H1 (cell line): ENCODE measurements at regions not wholly inside any gene's neighbourhood (a gene's known extent, or its start where the extent isn't known, plus 50 kb on each side); places are given as distances from the start of the nearest gene placed in this dataset.

Experiments used
- CTCF ChIA-PET: fragments of 300-600 bp; sonication (Branson Sonifier 250); formaldehyde crosslinking; loops from one replicate; lab custom pipeline; 2021; ENCODE audit not compliant: partially characterized antibody; lab: Charles Lee
- POLR2A ChIA-PET: fragments of 300-600 bp; sonication (Branson Sonifier 250); formaldehyde crosslinking; loops from one replicate; lab custom pipeline; 2021; ENCODE audit warnings: inconsistent platforms; ENCODE audit not compliant: partially characterized antibody; lab: Charles Lee
- DNase-seq, 2 experiments: peaks; one replicate each; pipeline versions ENCODE4 v3.0.0 to v3.0.0-alpha.2; 2010 to 2022; ENCODE audit warnings: low spot score in 2 of 2, low read depth in 1 of 2, mixed read lengths in 1 of 2
- FAIRE-seq: peaks from 2 replicates; lab custom pipeline; 2011; peaks lifted over from hg19 to GRCh38; lab: Jason Lieb, UNC
- H2AFZ ChIP-seq: 2 replicates; pipeline ENCODE4 v1.8.1; 2012; ENCODE audit warnings: low read length, inconsistent platforms
- H2AK5ac ChIP-seq: 2 replicates; pipeline ENCODE4 v1.6.1; 2013; ENCODE audit warnings: low read depth, low read length
- H2BK120ac ChIP-seq: replicated peaks from 2 replicates; pipeline ENCODE3; 2013; ENCODE audit warnings: low read depth, low read length, inconsistent platforms
- H2BK12ac ChIP-seq: 2 replicates; pipeline ENCODE4 v1.6.1; 2013; ENCODE audit warnings: low read depth, low read length
- H2BK15ac ChIP-seq: 2 replicates; pipeline ENCODE4 v1.6.1; 2013; ENCODE audit warnings: low read length
- H2BK20ac ChIP-seq: 2 replicates; pipeline ENCODE4 v1.6.1; 2013; ENCODE audit warnings: low read length
- H2BK5ac ChIP-seq: 2 replicates; pipeline ENCODE4 v1.6.1; 2013; ENCODE audit warnings: low read depth, low read length
- H3K14ac ChIP-seq: 2 replicates; pipeline ENCODE4 v1.6.1; 2013; ENCODE audit warnings: inconsistent platforms; ENCODE audit not compliant: insufficient read length
- H3K18ac ChIP-seq: 2 replicates; pipeline ENCODE4 v1.6.1; 2013; ENCODE audit warnings: low read length; ENCODE audit errors: extremely low read depth
- H3K23ac ChIP-seq: 2 replicates; pipeline ENCODE4 v1.6.1; 2013; ENCODE audit warnings: inconsistent platforms; ENCODE audit not compliant: insufficient read length
- H3K23me2 ChIP-seq: 2 replicates; pipeline ENCODE4 v1.6.1; 2013; ENCODE audit warnings: low read depth, low read length
- H3K27ac ChIP-seq: 2 replicates; pipeline ENCODE4 v1.6.1; 2011; ENCODE audit warnings: low read depth, low read length, inconsistent platforms
- H3K27me3 ChIP-seq, 4 experiments: replicated peaks in 1 of 4; 1 replicate in 1 of 4; 2 replicates in 3 of 4; pipeline versions ENCODE4 v1.6.1 to v1.8.1; 2011 to 2013; ENCODE audit warnings: low read length in 3 of 4, mild to moderate bottlenecking in 3 of 4, inconsistent platforms in 2 of 4, mixed read lengths in 2 of 4, moderate library complexity in 1 of 4; ENCODE audit not compliant: control insufficient read depth in 3 of 4, insufficient read depth in 3 of 4; ENCODE audit errors: extremely low read depth in 1 of 4
- H3K36me3 ChIP-seq, 4 experiments: 2 replicates each; pipeline versions ENCODE4 v1.6.1 to v1.8.1; 2011 to 2013; ENCODE audit warnings: mild to moderate bottlenecking in 4 of 4, low read length in 3 of 4, moderate library complexity in 2 of 4, control low read depth in 1 of 4, inconsistent platforms in 1 of 4; ENCODE audit not compliant: insufficient read depth in 4 of 4, control insufficient read depth in 2 of 4
- H3K4ac ChIP-seq: replicated peaks from 2 replicates; pipeline ENCODE3; 2013; ENCODE audit warnings: low read length, low read depth, mixed read lengths, inconsistent platforms; ENCODE audit not compliant: insufficient read length
- H3K4me1 ChIP-seq, 4 experiments: replicated peaks in 1 of 4; 1 replicate in 1 of 4; 2 replicates in 3 of 4; pipeline versions ENCODE4 v1.6.1 to v1.8.1; 2011 to 2013; ENCODE audit warnings: low read length in 3 of 4, inconsistent platforms in 2 of 4, mixed read lengths in 1 of 4; ENCODE audit not compliant: insufficient read depth in 4 of 4, control insufficient read depth in 3 of 4
- H3K4me2 ChIP-seq, 2 experiments: 2 replicates each; pipeline versions ENCODE4 v1.6.1 to v1.8.1; 2011 to 2013; ENCODE audit warnings: low read depth in 2 of 2, low read length in 2 of 2, control low read depth in 1 of 2, inconsistent platforms in 1 of 2, mild to moderate bottlenecking in 1 of 2; ENCODE audit not compliant: insufficient read depth in 1 of 2
- H3K4me3 ChIP-seq, 4 experiments: fragments of 200-600, 300-600 bp in 1 of 4; sonication (generic), shearing (Covaris generic), sonication (Bioruptor Twin) in 1 of 4; 2 replicates each; pipeline versions ENCODE4 v1.5.1 to v1.8.1; 2011 to 2016; ENCODE audit warnings: low read length in 4 of 4, low read depth in 3 of 4, control low read depth in 2 of 4, inconsistent platforms in 2 of 4, mild to moderate bottlenecking in 2 of 4, mixed read lengths in 1 of 4, moderate library complexity in 1 of 4; ENCODE audit not compliant: insufficient read depth in 2 of 4; ENCODE audit errors: extremely low read depth in 1 of 4
- H3K56ac ChIP-seq: replicated peaks from 2 replicates; pipeline ENCODE3; 2013; ENCODE audit warnings: low read depth, mild to moderate bottlenecking, mixed read lengths, low read length, inconsistent platforms; ENCODE audit not compliant: insufficient read length
- H3K79me1 ChIP-seq: 2 replicates; pipeline ENCODE4 v1.6.1; 2013; ENCODE audit warnings: low read depth, low read length, control low read depth
- H3K79me2 ChIP-seq, 2 experiments: 2 replicates each; pipeline versions ENCODE4 v1.6.1 to v1.8.1; 2012 to 2013; ENCODE audit warnings: low read length in 2 of 2, mild to moderate bottlenecking in 2 of 2, inconsistent platforms in 1 of 2; ENCODE audit not compliant: insufficient read depth in 2 of 2, control insufficient read depth in 1 of 2
- H3K9ac ChIP-seq, 4 experiments: replicated peaks in 1 of 4; 1 replicate in 1 of 4; 2 replicates in 3 of 4; pipeline versions ENCODE4 v1.6.1 to v1.8.1; 2011 to 2013; ENCODE audit warnings: low read depth in 3 of 4, low read length in 3 of 4, control low read depth in 2 of 4, mild to moderate bottlenecking in 2 of 4, moderate library complexity in 2 of 4, inconsistent platforms in 1 of 4; ENCODE audit errors: extremely low read depth in 1 of 4
- H3K9me3 ChIP-seq, 2 experiments: 2 replicates each; pipeline versions ENCODE4 v1.6.1 to v1.8.1; 2012 to 2013; ENCODE audit warnings: mild to moderate bottlenecking in 2 of 2, moderate library complexity in 2 of 2, control low read depth in 1 of 2, inconsistent platforms in 1 of 2, low read depth in 1 of 2, low read length in 1 of 2, mixed read lengths in 1 of 2; ENCODE audit not compliant: insufficient read depth in 2 of 2
- H4K20me1 ChIP-seq, 2 experiments: replicated peaks in 1 of 2; 2 replicates each; pipeline versions ENCODE3 to v1.8.1; 2011 to 2013; ENCODE audit warnings: inconsistent platforms in 2 of 2, low read length in 2 of 2, mild to moderate bottlenecking in 1 of 2; ENCODE audit not compliant: insufficient read depth in 2 of 2, control insufficient read depth in 1 of 2
- H4K5ac ChIP-seq: 2 replicates; pipeline ENCODE4 v1.6.1; 2013; ENCODE audit warnings: low read length, low read depth, mixed read lengths, inconsistent platforms; ENCODE audit not compliant: insufficient read length
- H4K8ac ChIP-seq: 2 replicates; pipeline ENCODE4 v1.8.0; 2013; ENCODE audit warnings: mild to moderate bottlenecking, moderate library complexity, low read length, inconsistent platforms; ENCODE audit not compliant: insufficient read depth; ENCODE audit errors: extremely low read depth
- H4K91ac ChIP-seq: replicated peaks from 2 replicates; pipeline ENCODE3; 2013; ENCODE audit warnings: low read length, mixed read lengths, inconsistent platforms; ENCODE audit not compliant: insufficient read length
- BRCA1 ChIP-seq: IDR thresholded peaks from 2 replicates; pipeline ENCODE4 v1.6.1; 2012; ENCODE audit warnings: low read depth, low read length, improper control_type of control experiment
- CTCF ChIP-seq, 3 experiments: IDR thresholded peaks; 1 replicate in 2 of 3; 2 replicates in 1 of 3; pipeline versions ENCODE4 v1.5.1 to v1.6.1; 2011; ENCODE audit warnings: low read length in 3 of 3, mild to moderate bottlenecking in 3 of 3, inconsistent platforms in 2 of 3, low read depth in 1 of 3, moderate library complexity in 1 of 3; ENCODE audit not compliant: insufficient read depth in 1 of 3; ENCODE audit errors: control extremely low read depth in 1 of 3
- EGR1 ChIP-seq: IDR thresholded peaks from 2 replicates; pipeline ENCODE4 v1.6.1; 2011; ENCODE audit warnings: low read depth, low read length, borderline replicate concordance
- HDAC2 ChIP-seq, 2 experiments: fragments of 300-600 bp in 1 of 2; sonication (generic) in 1 of 2; IDR thresholded peaks; 2 replicates each; pipeline ENCODE4 v1.6.1; 2011 to 2012; ENCODE audit warnings: low read depth in 2 of 2, low read length in 2 of 2, mild to moderate bottlenecking in 2 of 2, moderate library complexity in 2 of 2, borderline replicate concordance in 1 of 2, inconsistent platforms in 1 of 2
- JUND ChIP-seq: IDR thresholded peaks from 2 replicates; pipeline ENCODE4 v1.6.1; 2011; ENCODE audit warnings: mild to moderate bottlenecking, improper control_type of control experiment, low read length
- KDM4A ChIP-seq: IDR thresholded peaks from one replicate; pipeline ENCODE4 v1.7.1; 2012; ENCODE audit warnings: low read depth, mild to moderate bottlenecking, moderate library complexity, low read length, inconsistent platforms; ENCODE audit not compliant: severe bottlenecking
- MAFK ChIP-seq: IDR thresholded peaks from 2 replicates; pipeline ENCODE4 v1.6.1; 2012; ENCODE audit warnings: low read depth, mild to moderate bottlenecking, improper control_type of control experiment, low read length
- SUZ12 ChIP-seq: fragments of 200-600 bp; sonication (generic); IDR thresholded peaks from 2 replicates; pipeline ENCODE4 v1.6.1; 2012; ENCODE audit warnings: mild to moderate bottlenecking, inconsistent platforms, low read length, moderate library complexity, mixed read lengths
- USF2 ChIP-seq: IDR thresholded peaks from 2 replicates; pipeline ENCODE4 v1.6.1; 2011; ENCODE audit warnings: low read length, improper control_type of control experiment
- YY1 ChIP-seq: IDR thresholded peaks from 2 replicates; pipeline ENCODE4 v1.6.1; 2011; ENCODE audit warnings: low read depth, mild to moderate bottlenecking, low read length
- ZNF274 ChIP-seq: IDR thresholded peaks from 2 replicates; pipeline ENCODE4 v1.7.0; 2012; ENCODE audit warnings: low read length, borderline replicate concordance; ENCODE audit errors: extremely low read depth
- WGBS, 2 experiments: shearing (Covaris generic) in 1 of 2; methylation state at CpG; one replicate each; pipeline versions ENCODE4 v1.1.6 to v1.1.7; 2013 to 2015; ENCODE audit warnings: low lambda C conversion rate in 2 of 2, mixed read lengths in 2 of 2, inconsistent platforms in 1 of 2, low coverage in 1 of 2, missing lambda C conversion rate in 1 of 2; ENCODE audit not compliant: insufficient replicate concordance in 2 of 2, insufficient coverage in 1 of 2, insufficient read length in 1 of 2; ENCODE audit errors: extremely low coverage in 1 of 2, missing lambda C conversion rate in 1 of 2; 5-methylcytosine and 5-hydroxymethylcytosine counted together

DNA sequence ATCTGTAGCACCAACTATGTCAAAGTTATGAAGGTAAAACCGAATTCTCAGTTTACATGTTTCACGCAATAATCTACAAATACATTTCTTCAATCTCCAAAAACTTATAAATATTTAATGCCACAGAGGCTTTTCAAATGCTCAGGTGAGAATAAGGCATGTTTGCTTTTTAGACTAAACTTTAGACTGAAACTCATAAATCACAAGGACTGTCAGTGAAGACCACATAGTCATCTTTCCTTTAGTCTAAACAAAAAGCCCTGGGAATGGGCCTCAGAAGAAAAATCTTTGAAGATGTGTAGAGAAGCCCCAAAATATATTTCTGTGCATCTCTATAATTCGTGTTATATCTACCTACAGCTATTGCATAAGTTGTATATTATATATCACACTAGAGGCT lies 54.5 kb upstream of the DCTD start:
- Histone ChIP-seq H4K91ac (no peak overlapping the region), H3K14ac (no peak overlapping the region), H3K27me3 (no peaks in the 10 kb centered on the region), H2BK15ac (no peak overlapping the region), H3K23me2 (no peaks in the 10 kb centered on the region), H2BK20ac (no peak overlapping the region), H3K79me1 (no peaks in the 10 kb centered on the region), H3K9me3 (no peaks in the 10 kb centered on the region), H3K18ac (no peak overlapping the region), H2AFZ (no peak overlapping the region), H3K9ac (no peak overlapping the region), H3K4me2 (no peak overlapping the region), H4K5ac (no peak overlapping the region), H3K4me3 (no peak overlapping the region), H3K27ac (no peak overlapping the region), H3K36me3 (no peaks in the 10 kb centered on the region), H4K8ac (no peak overlapping the region), H3K79me2 (no peaks in the 10 kb centered on the region), H3K4me1 (no peaks in the 10 kb centered on the region), H4K20me1 (no peaks in the 10 kb centered on the region), H2BK12ac (no peak overlapping the region), H3K23ac (no peak overlapping the region), H2AK5ac (no peak overlapping the region), H2BK5ac (no peak overlapping the region), H3K56ac (no peak overlapping the region), H2BK120ac (no peak overlapping the region), H3K4ac (no peak overlapping the region)
- no peak for DNase-seq
- 89 to 100% methylated on average over 1 to 3 of the region's 3 CpGs for WGBS, 2 experiments
- ChIA-PET POLR2A (no interaction called here), CTCF (interaction anchor here (0.9 kb wide), 1 partner anchor 435 kb away, joined by 3 read pairs; no protein-coding TSS in a partner anchor)
- no peak for FAIRE-seq
- no peak for TF ChIP-seq MAFK
- TF ChIP-seq ZNF274, result no peak
- no peak for TF ChIP-seq SUZ12
- TF ChIP-seq EGR1, result no peak
- no peak for TF ChIP-seq HDAC2 (IDR thresholded peaks at IDR 0.05; ENCODE audit: borderline replicate concordance in 1 of 2, low read depth in 2 of 2, low read length in 2 of 2)
- TF ChIP-seq CTCF (IDR thresholded peaks at IDR 0.05; ENCODE audit: control extremely low read depth in 1 of 3, insufficient read depth in 1 of 3, low read depth in 1 of 3, low read length in 3 of 3), result no peak
- TF ChIP-seq USF2, result no peak
- no peak for TF ChIP-seq BRCA1
- no peak for TF ChIP-seq KDM4A
- TF ChIP-seq YY1, result no peak
- no peak for TF ChIP-seq JUND
